Spleen (tissue), 7 donors: ENCODE measurements at regions not wholly inside any gene's neighbourhood (a gene's known extent, or its start where the extent isn't known, plus 50 kb on each side); places are given as distances from the start of the nearest gene placed in this dataset.

Source experiments
- CTCF ChIP-seq, 11 experiments: fragments of 200-600 bp in 7 of 11; fragments of 450-650 bp in 4 of 11; sonication (generic) in 4 of 11; IDR thresholded peaks in 8 of 11; conservative IDR thresholded peaks in 3 of 11; 1 replicate in 7 of 11; 2 replicates in 4 of 11; pipeline versions ENCODE4 v1.4.0 to v1.8.0; 2016 to 2021; ENCODE audit warnings: antibody characterized with exemption in 11 of 11, inconsistent platforms in 4 of 11, mild to moderate bottlenecking in 1 of 11
- POLR2A ChIP-seq, 3 donors: fragments of 450-650 bp; IDR thresholded peaks; one replicate each; pipeline ENCODE4 v1.5.1; 2017; ENCODE audit warnings: antibody characterized with exemption in 3 of 3, mild to moderate bottlenecking in 1 of 3
- POLR2AphosphoS5 ChIP-seq, 3 donors: sonication (generic); formaldehyde crosslinking; IDR thresholded peaks; one replicate each; pipeline ENCODE4 v1.5.1; 2017; ENCODE audit warnings: antibody characterized with exemption in 3 of 3
- donor health status: DM: no; HTN: no; CAD: no; lungs with moderate emphysema.
- donor health status: DM: no; HTN: no; CAD: no.
- donor health status: DM: no; HTN: no; CAD: no.

DNA sequence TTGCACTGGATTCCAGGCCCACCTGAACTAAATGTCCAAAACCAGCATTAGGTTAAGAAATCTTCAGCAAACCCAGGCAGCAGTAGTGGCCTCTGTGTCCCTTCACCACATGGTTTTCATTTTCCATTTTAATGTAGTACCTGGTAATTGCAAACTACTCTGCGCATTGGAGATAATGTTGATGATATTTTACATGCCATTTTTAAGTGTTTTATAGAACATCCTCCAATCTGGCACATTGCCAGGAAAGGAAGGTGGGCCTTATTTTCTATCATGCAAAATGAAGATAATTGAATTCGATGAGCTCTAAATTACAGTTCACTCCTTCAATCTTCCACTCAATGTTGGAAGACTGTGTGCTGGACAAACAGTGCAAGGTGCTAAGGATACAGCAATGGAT, 89.5 kb downstream of the ZC3H11B start:
- no peak for TF ChIP-seq POLR2A (IDR thresholded peaks at IDR 0.05)
- TF ChIP-seq CTCF (IDR thresholded peaks at IDR 0.05 in 8 of 11, conservative IDR thresholded peaks at IDR 0.05 in 3 of 11): no peak
- TF ChIP-seq POLR2AphosphoS5 (IDR thresholded peaks at IDR 0.05): no peak
